ENCODE measurements at regions not wholly inside any gene's neighbourhood (a gene's known extent, or its start where the extent isn't known, plus 50 kb on each side); places are given as distances from the start of the nearest gene placed in this dataset.

- TF ChIP-seq YY1 (IDR thresholded peaks at IDR 0.05; ENCODE audit: low read depth) (no peak), RAD21 (IDR thresholded peaks at IDR 0.05; ENCODE audit: low read depth) (no peak), TAF1 (IDR thresholded peaks at IDR 0.05; ENCODE audit: low read depth) (no peak), EGR1 (IDR thresholded peaks at IDR 0.05) (no peak), CREB1 (IDR thresholded peaks at IDR 0.05; ENCODE audit: low read depth) (no peak), EP300 (IDR thresholded peaks at IDR 0.05; ENCODE audit: borderline replicate concordance) (no peak), REST (IDR thresholded peaks at IDR 0.05; ENCODE audit: low read depth) (no peak), TCF12 (IDR thresholded peaks at IDR 0.05; ENCODE audit: low read depth) (no peak), USF1 (IDR thresholded peaks at IDR 0.05) (no peak), NFIC (IDR thresholded peaks at IDR 0.05) (no peak), TEAD4 (IDR thresholded peaks at IDR 0.05) (no peak), CEBPB (IDR thresholded peaks at IDR 0.05) (no peak), MAX (IDR thresholded peaks at IDR 0.05) (no peak)
Measured at GRCh38 chr2:139600166-139600565, 820.0 kb upstream of the NXPH2 start.

Measured in Ishikawa (cell line).